ENCODE measurements at regions not wholly inside any gene's neighbourhood (a gene's known extent, or its start where the extent isn't known, plus 50 kb on each side); places are given as distances from the start of the nearest gene placed in this dataset.

GRCh38 chr7:125391921-125392320, 462.3 kb upstream of the POT1 start:
- TF ChIP-seq CTCF (conservative IDR thresholded peaks at IDR 0.05 in 1 of 2, IDR thresholded peaks at IDR 0.05 in 1 of 2; ENCODE audit: low read depth in 1 of 2, low read length in 2 of 2): no peak
- no peak for TF ChIP-seq EZH2 (IDR thresholded peaks at IDR 0.05; ENCODE audit: low read length, missing control alignments)

Data from fibroblast of lung (primary cell).